ENCODE measurements at regions not wholly inside any gene's neighbourhood (a gene's known extent, or its start where the extent isn't known, plus 50 kb on each side); places are given as distances from the start of the nearest gene placed in this dataset.

DNA sequence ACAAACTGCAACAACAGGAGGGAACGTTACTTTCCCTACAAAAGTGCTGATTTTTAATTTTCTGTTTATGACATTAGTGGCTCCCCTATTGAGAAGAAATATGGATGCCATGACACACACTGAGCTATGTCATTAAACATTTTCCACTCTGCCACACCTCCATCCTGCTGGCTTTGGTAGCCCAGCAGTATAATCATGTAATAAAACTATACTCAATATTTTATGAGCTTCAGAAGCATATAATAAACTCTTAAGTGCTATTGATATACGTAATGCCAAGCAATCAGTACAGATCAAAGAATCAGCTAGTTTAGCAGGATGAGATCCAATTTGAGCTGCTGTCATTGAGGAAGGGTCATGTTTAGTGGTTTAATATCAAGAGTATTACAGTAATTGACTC lies 141.3 kb upstream of the LRRC7 start:
- TF ChIP-seq, protein P1, sequence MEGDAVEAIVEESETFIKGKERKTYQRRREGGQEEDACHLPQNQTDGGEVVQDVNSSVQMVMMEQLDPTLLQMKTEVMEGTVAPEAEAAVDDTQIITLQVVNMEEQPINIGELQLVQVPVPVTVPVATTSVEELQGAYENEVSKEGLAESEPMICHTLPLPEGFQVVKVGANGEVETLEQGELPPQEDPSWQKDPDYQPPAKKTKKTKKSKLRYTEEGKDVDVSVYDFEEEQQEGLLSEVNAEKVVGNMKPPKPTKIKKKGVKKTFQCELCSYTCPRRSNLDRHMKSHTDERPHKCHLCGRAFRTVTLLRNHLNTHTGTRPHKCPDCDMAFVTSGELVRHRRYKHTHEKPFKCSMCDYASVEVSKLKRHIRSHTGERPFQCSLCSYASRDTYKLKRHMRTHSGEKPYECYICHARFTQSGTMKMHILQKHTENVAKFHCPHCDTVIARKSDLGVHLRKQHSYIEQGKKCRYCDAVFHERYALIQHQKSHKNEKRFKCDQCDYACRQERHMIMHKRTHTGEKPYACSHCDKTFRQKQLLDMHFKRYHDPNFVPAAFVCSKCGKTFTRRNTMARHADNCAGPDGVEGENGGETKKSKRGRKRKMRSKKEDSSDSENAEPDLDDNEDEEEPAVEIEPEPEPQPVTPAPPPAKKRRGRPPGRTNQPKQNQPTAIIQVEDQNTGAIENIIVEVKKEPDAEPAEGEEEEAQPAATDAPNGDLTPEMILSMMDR (IDR thresholded peaks at IDR 0.05; ENCODE audit: low read depth, low read length, missing input control) = no peak
- TF ChIP-seq FOXA1 (IDR thresholded peaks at IDR 0.05) = no peak
- TF ChIP-seq SP1 (IDR thresholded peaks at IDR 0.05) = no peak
- no peak for TF ChIP-seq TAF1 (conservative IDR thresholded peaks at IDR 0.05)
- TF ChIP-seq JUND (IDR thresholded peaks at IDR 0.05) = no peak
- no peak for TF ChIP-seq YY1 (IDR thresholded peaks at IDR 0.05)
- no peak for TF ChIP-seq MAX (IDR thresholded peaks at IDR 0.05)
- TF ChIP-seq, protein P2, sequence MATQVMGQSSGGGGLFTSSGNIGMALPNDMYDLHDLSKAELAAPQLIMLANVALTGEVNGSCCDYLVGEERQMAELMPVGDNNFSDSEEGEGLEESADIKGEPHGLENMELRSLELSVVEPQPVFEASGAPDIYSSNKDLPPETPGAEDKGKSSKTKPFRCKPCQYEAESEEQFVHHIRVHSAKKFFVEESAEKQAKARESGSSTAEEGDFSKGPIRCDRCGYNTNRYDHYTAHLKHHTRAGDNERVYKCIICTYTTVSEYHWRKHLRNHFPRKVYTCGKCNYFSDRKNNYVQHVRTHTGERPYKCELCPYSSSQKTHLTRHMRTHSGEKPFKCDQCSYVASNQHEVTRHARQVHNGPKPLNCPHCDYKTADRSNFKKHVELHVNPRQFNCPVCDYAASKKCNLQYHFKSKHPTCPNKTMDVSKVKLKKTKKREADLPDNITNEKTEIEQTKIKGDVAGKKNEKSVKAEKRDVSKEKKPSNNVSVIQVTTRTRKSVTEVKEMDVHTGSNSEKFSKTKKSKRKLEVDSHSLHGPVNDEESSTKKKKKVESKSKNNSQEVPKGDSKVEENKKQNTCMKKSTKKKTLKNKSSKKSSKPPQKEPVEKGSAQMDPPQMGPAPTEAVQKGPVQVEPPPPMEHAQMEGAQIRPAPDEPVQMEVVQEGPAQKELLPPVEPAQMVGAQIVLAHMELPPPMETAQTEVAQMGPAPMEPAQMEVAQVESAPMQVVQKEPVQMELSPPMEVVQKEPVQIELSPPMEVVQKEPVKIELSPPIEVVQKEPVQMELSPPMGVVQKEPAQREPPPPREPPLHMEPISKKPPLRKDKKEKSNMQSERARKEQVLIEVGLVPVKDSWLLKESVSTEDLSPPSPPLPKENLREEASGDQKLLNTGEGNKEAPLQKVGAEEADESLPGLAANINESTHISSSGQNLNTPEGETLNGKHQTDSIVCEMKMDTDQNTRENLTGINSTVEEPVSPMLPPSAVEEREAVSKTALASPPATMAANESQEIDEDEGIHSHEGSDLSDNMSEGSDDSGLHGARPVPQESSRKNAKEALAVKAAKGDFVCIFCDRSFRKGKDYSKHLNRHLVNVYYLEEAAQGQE (IDR thresholded peaks at IDR 0.05) = no peak
- TF ChIP-seq RAD21 (IDR thresholded peaks at IDR 0.05) = no peak
- TF ChIP-seq, protein P3, sequence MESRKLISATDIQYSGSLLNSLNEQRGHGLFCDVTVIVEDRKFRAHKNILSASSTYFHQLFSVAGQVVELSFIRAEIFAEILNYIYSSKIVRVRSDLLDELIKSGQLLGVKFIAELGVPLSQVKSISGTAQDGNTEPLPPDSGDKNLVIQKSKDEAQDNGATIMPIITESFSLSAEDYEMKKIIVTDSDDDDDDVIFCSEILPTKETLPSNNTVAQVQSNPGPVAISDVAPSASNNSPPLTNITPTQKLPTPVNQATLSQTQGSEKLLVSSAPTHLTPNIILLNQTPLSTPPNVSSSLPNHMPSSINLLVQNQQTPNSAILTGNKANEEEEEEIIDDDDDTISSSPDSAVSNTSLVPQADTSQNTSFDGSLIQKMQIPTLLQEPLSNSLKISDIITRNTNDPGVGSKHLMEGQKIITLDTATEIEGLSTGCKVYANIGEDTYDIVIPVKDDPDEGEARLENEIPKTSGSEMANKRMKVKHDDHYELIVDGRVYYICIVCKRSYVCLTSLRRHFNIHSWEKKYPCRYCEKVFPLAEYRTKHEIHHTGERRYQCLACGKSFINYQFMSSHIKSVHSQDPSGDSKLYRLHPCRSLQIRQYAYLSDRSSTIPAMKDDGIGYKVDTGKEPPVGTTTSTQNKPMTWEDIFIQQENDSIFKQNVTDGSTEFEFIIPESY (IDR thresholded peaks at IDR 0.05) = no peak
- TF ChIP-seq GABPA (IDR thresholded peaks at IDR 0.05 in 1 of 2, conservative IDR thresholded peaks at IDR 0.05 in 1 of 2) = no peak
- TF ChIP-seq RXRA (IDR thresholded peaks at IDR 0.05) = no peak
